Esophagus muscularis mucosa (tissue), 4 donors: ENCODE measurements at regions not wholly inside any gene's neighbourhood (a gene's known extent, or its start where the extent isn't known, plus 50 kb on each side); places are given as distances from the start of the nearest gene placed in this dataset.

Experiments used
- DNase-seq: peaks from one replicate; pipeline ENCODE4 v3.0.0-alpha.2; 2017; ENCODE audit errors: extremely low spot score
- H3K27ac ChIP-seq, 4 donors: fragments of 200-600 bp; sonication (generic); replicated peaks in 1 of 4; 1 replicate in 3 of 4; 2 replicates in 1 of 4; pipeline ENCODE4 v1.5.1; 2016 to 2019; ENCODE audit warnings: mild to moderate bottlenecking in 1 of 4
- H3K27me3 ChIP-seq, 4 donors: fragments of 200-600 bp; sonication (generic); one replicate each; pipeline versions ENCODE4 v1.5.1 to v1.6.0; 2016 to 2019
- H3K36me3 ChIP-seq, 4 donors: fragments of 200-600 bp; sonication (generic); one replicate each; pipeline ENCODE4 v1.5.1; 2016 to 2019
- H3K4me1 ChIP-seq, 4 donors: fragments of 200-600 bp; sonication (generic); one replicate each; pipeline ENCODE4 v1.5.1; 2016 to 2019
- H3K4me3 ChIP-seq, 4 donors: fragments of 200-600 bp; sonication (generic); 1 replicate in 2 of 4; 2 replicates in 2 of 4; pipeline ENCODE4 v1.5.1; 2016 to 2019; ENCODE audit warnings: mild to moderate bottlenecking in 4 of 4, moderate library complexity in 1 of 4
- H3K9me3 ChIP-seq, 4 donors: fragments of 200-600 bp; sonication (generic); 1 replicate in 3 of 4; 2 replicates in 1 of 4; pipeline ENCODE4 v1.5.1; 2016 to 2019
- CTCF ChIP-seq, 3 experiments: fragments of 200-600 bp in 2 of 3; fragments of 450-650 bp in 1 of 3; sonication (generic) in 2 of 3; IDR thresholded peaks; one replicate each; pipeline ENCODE4 v1.5.1; 2017 to 2019; ENCODE audit warnings: antibody characterized with exemption in 3 of 3, mild to moderate bottlenecking in 2 of 3, moderate library complexity in 1 of 3
- EP300 ChIP-seq: sonication (generic); formaldehyde crosslinking; IDR thresholded peaks from one replicate; pipeline ENCODE4 v1.6.1; 2017; ENCODE audit warnings: antibody characterized with exemption
- POLR2A ChIP-seq: fragments of 450-650 bp; IDR thresholded peaks from one replicate; pipeline ENCODE4 v1.6.1; 2017; ENCODE audit warnings: antibody characterized with exemption, moderate library complexity, mild to moderate bottlenecking, low read depth
- POLR2AphosphoS5 ChIP-seq, 2 donors: sonication (generic); formaldehyde crosslinking; IDR thresholded peaks; one replicate each; pipeline ENCODE4 v1.6.1; 2017; ENCODE audit warnings: antibody characterized with exemption in 2 of 2
- WGBS: methylation state at CpG from one replicate; pipeline ENCODE4 v1.1.5; 2018; 5-methylcytosine and 5-hydroxymethylcytosine counted together
- intact Hi-C: fragments of 100-400 bp; cut with DNase I; formaldehyde crosslinking; loops from one replicate; pipeline ENCODE4 v1.15.1; 2023

- intact Hi-C loops, result no loop called here
- no peak overlapping the region for H3K27ac ChIP-seq
- WGBS, result 66% methylated on average over 5 of the region's 5 CpGs
- TF ChIP-seq CTCF (IDR thresholded peaks at IDR 0.05) (no peak), EP300 (no peak), POLR2AphosphoS5 (IDR thresholded peaks at IDR 0.05) (no peak), POLR2A (no peak)
- H3K27me3 ChIP-seq, result no peaks in the 10 kb centered on the region
- peaks cover 0 to 10% (median 1%) of the 10 kb centered on the region in 4 donors for H3K4me1 ChIP-seq
- no peak for DNase-seq
- H3K4me3 ChIP-seq, result no peak overlapping the region
- no peaks in the 10 kb centered on the region for H3K36me3 ChIP-seq
- H3K9me3 ChIP-seq, result no peaks in the 10 kb centered on the region
Observed at GRCh38 chr2:144679942-144680341, 160.0 kb upstream of the ZEB2 start.

GRCh38 chr2:144678736-144679135 is 158.8 kb upstream of the ZEB2 start:
- TF ChIP-seq POLR2AphosphoS5 (IDR thresholded peaks at IDR 0.05) (no peak), POLR2A (no peak), EP300 (no peak), CTCF (IDR thresholded peaks at IDR 0.05) (no peak)
- H3K4me1 ChIP-seq, result peaks cover 0 to 3% (median 1%) of the 10 kb centered on the region in 4 donors
- WGBS, result 95% methylated on average over 1 of the region's 1 CpG
- H3K27me3 ChIP-seq, result no peaks in the 10 kb centered on the region
- no peak overlapping the region for H3K4me3 ChIP-seq
- no peaks in the 10 kb centered on the region for H3K36me3 ChIP-seq
- H3K9me3 ChIP-seq, result no peaks in the 10 kb centered on the region
- DNase-seq, result no peak
- H3K27ac ChIP-seq, result no peak overlapping the region
- intact Hi-C loops, result no loop called here

GRCh38 chr2:144675731-144676130 is 155.8 kb upstream of the ZEB2 start:
- Histone ChIP-seq H3K9me3 (no peaks in the 10 kb centered on the region), H3K27me3 (no peaks in the 10 kb centered on the region), H3K4me1 (no peaks in the 10 kb centered on the region), H3K27ac (no peak overlapping the region), H3K4me3 (no peak overlapping the region), H3K36me3 (no peaks in the 10 kb centered on the region)
- TF ChIP-seq EP300 (no peak), POLR2A (no peak), CTCF (IDR thresholded peaks at IDR 0.05) (no peak), POLR2AphosphoS5 (IDR thresholded peaks at IDR 0.05) (no peak)
- DNase-seq, result no peak
- WGBS, result 90% methylated on average over 3 of the region's 3 CpGs
- intact Hi-C loops, result no loop called here

- no peaks in the 10 kb centered on the region for H3K27me3 ChIP-seq
- no peak for TF ChIP-seq POLR2A
- TF ChIP-seq CTCF (IDR thresholded peaks at IDR 0.05), result no peak
- no peak overlapping the region for H3K27ac ChIP-seq
- H3K4me1 ChIP-seq, result no peaks in the 10 kb centered on the region
- no peaks in the 10 kb centered on the region for H3K9me3 ChIP-seq
- WGBS, result 98% methylated on average over 3 of the region's 3 CpGs
- intact Hi-C loops, result no loop called here
- no peak for DNase-seq
- no peaks in the 10 kb centered on the region for H3K36me3 ChIP-seq
- H3K4me3 ChIP-seq, result no peak overlapping the region
Observed at GRCh38 chr2:144675331-144675730, 155.4 kb upstream of the ZEB2 start.

- Histone ChIP-seq H3K4me3 (no peak overlapping the region), H3K9me3 (no peaks in the 10 kb centered on the region), H3K4me1 (no peaks in the 10 kb centered on the region), H3K36me3 (no peaks in the 10 kb centered on the region), H3K27ac (no peak overlapping the region), H3K27me3 (no peaks in the 10 kb centered on the region)
- TF ChIP-seq CTCF (IDR thresholded peaks at IDR 0.05) (no peak), POLR2A (no peak), POLR2AphosphoS5 (IDR thresholded peaks at IDR 0.05) (no peak), EP300 (no peak)
- intact Hi-C loops, result no loop called here
- no peak for DNase-seq
Observed at GRCh38 chr2:144674071-144674470, 154.2 kb upstream of the ZEB2 start.
